Thoracic aorta (tissue), 2 donors: ENCODE measurements at regions not wholly inside any gene's neighbourhood (a gene's known extent, or its start where the extent isn't known, plus 50 kb on each side); places are given as distances from the start of the nearest gene placed in this dataset.

Experiments
- ATAC-seq: fragments of 150-250 bp; one replicate; pipeline ENCODE4 v1.8.0; 2017; ENCODE audit warnings: low read depth; ENCODE audit not compliant: insufficient number of reproducible peaks, low FRiP score
- DNase-seq: peaks from one replicate; pipeline ENCODE4 v3.0.0-alpha.2; 2020; ENCODE audit warnings: low spot score
- H3K27ac ChIP-seq, 2 donors: fragments of 200-600 bp; sonication (generic); 1 replicate in 1 of 2; 2 replicates in 1 of 2; pipeline ENCODE4 v1.5.1; 2016; ENCODE audit warnings: mild to moderate bottlenecking in 2 of 2, moderate library complexity in 2 of 2
- H3K27me3 ChIP-seq: fragments of 200-600 bp; sonication (generic); replicated peaks from 2 replicates; pipeline ENCODE4 v1.6.0; 2016; ENCODE audit warnings: mild to moderate bottlenecking; ENCODE audit not compliant: insufficient read depth
- H3K36me3 ChIP-seq: fragments of 200-600 bp; sonication (generic); one replicate; pipeline ENCODE4 v1.5.1; 2016
- H3K4me1 ChIP-seq, 2 donors: fragments of 200-600 bp; sonication (generic); 1 replicate in 1 of 2; 2 replicates in 1 of 2; pipeline versions ENCODE4 v1.5.1 to v1.6.0; 2016; ENCODE audit warnings: low read depth in 2 of 2, mild to moderate bottlenecking in 1 of 2; ENCODE audit not compliant: control insufficient read depth in 1 of 2
- H3K4me3 ChIP-seq: fragments of 200-600 bp; sonication (generic); 2 replicates; pipeline ENCODE4 v1.5.1; 2016; ENCODE audit warnings: mild to moderate bottlenecking
- H3K9me3 ChIP-seq: fragments of 200-600 bp; sonication (generic); 2 replicates; pipeline ENCODE4 v1.5.1; 2016
- TF ChIP-seq, protein P1 (sequence below): fragments of 200-600 bp; sonication (generic); IDR thresholded peaks from one replicate; pipeline ENCODE4 v1.5.1; 2019; ENCODE audit warnings: antibody characterized with exemption

DNA sequence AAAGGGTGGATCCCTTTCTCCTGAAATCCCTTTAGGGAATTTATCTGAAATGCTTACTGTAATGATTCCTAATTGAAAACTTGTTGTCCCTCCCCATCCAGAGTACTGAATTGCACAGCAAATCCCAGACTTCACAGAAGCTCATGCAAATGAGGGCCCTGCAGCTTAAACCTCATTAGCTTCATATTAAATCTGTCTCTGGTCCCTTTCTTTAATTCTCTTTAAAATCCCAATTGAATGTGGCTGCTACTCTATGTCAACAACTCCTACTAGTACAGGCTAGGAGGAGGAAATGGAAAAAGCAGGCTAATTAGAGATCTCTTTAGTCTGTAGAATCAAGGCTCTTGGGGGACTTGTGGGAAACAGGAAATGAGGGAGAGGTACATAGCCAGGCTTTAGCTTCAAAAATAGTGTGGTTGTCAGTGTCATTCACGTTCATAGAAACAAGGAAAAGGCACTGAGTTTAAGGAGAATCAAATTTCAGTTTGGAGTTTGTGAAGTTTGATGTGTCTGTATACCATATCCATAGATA is 191.3 kb upstream of the PRDM9 start:
- no peaks in the 10 kb centered on the region for H3K27me3 ChIP-seq
- TF ChIP-seq, protein P1, sequence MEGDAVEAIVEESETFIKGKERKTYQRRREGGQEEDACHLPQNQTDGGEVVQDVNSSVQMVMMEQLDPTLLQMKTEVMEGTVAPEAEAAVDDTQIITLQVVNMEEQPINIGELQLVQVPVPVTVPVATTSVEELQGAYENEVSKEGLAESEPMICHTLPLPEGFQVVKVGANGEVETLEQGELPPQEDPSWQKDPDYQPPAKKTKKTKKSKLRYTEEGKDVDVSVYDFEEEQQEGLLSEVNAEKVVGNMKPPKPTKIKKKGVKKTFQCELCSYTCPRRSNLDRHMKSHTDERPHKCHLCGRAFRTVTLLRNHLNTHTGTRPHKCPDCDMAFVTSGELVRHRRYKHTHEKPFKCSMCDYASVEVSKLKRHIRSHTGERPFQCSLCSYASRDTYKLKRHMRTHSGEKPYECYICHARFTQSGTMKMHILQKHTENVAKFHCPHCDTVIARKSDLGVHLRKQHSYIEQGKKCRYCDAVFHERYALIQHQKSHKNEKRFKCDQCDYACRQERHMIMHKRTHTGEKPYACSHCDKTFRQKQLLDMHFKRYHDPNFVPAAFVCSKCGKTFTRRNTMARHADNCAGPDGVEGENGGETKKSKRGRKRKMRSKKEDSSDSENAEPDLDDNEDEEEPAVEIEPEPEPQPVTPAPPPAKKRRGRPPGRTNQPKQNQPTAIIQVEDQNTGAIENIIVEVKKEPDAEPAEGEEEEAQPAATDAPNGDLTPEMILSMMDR = no peak
- no peak overlapping the region for H3K27ac ChIP-seq
- no peaks in the 10 kb centered on the region for H3K9me3 ChIP-seq
- H3K36me3 ChIP-seq = no peaks in the 10 kb centered on the region
- no peak for DNase-seq
- H3K4me1 ChIP-seq = no peaks in the 10 kb centered on the region
- no peak for ATAC-seq
- H3K4me3 ChIP-seq = no peak overlapping the region

DNA sequence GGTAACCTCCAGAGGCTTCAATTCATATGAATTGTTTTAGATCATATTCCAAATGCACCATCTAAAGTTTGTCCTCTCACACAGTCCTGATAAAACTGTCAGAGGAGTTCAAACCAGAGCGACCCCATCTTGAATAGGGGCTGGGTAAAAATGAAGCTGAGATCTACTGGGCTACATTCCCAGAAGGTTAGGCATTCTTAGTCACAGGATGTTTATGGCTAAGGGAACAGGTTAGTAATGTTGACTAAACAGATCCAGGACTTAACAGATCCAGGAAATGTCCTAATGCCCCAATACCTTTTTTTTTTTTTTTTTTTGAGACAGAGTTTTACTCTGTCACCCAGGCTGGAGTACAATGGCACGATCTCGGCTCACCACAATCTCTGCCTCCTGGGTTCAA is 192.6 kb upstream of the PRDM9 start:
- ATAC-seq (no peak), DNase-seq (no peak)
- TF ChIP-seq, protein P1 = no peak
- H3K27ac ChIP-seq = no peak overlapping the region
- H3K9me3 ChIP-seq = no peaks in the 10 kb centered on the region
- no peaks in the 10 kb centered on the region for H3K36me3 ChIP-seq
- no peak overlapping the region for H3K4me3 ChIP-seq
- H3K4me1 ChIP-seq = no peaks in the 10 kb centered on the region
- no peaks in the 10 kb centered on the region for H3K27me3 ChIP-seq

DNA sequence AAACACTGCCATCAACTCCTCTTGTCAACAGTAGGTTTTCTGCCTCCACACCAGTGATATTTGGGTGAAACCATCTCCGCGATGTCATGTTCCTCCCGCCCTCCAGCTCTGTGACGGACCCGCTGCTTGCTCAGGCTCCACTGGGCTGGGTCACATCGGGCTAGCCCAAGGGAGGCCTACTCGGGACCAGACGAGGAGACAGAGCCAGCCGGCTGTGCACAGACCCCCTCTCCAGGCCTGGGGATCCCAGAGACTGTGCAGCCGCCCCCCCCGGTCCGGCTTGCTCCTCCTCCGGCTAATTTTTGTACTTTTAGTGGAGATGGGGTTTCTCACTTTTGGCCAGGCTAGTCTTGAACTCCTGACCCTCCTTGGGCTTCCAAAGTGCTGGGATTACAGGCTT is 202.4 kb upstream of the PRDM9 start:
- no peak for DNase-seq
- H3K27me3 ChIP-seq = no peaks in the 10 kb centered on the region
- no peaks in the 10 kb centered on the region for H3K4me1 ChIP-seq
- no peak overlapping the region for H3K27ac ChIP-seq
- H3K36me3 ChIP-seq = no peaks in the 10 kb centered on the region
- no peaks in the 10 kb centered on the region for H3K9me3 ChIP-seq
- TF ChIP-seq, protein P1 = no peak
- H3K4me3 ChIP-seq = no peak overlapping the region
- no peak for ATAC-seq

DNA sequence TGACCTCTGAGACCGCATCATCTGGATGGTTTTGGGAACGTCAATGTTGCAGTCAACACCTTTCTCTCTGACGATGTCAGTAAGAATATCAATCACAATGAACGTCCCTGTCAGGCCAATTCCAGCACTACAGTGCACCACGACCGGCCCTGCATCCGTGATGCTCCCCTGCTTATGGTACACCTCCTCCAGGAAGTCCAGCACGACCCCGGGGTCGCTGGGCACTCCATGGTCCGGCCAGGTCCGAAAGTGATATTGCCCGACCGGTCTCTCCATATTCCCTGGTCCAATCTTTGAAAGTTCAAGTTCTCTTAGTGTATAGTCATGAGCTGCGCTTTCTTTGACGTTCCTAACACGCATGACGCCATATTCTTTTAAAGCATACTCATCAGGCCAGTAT is 203.6 kb upstream of the PRDM9 start:
- H3K36me3 ChIP-seq = no peaks in the 10 kb centered on the region
- no peak for ATAC-seq

DNA sequence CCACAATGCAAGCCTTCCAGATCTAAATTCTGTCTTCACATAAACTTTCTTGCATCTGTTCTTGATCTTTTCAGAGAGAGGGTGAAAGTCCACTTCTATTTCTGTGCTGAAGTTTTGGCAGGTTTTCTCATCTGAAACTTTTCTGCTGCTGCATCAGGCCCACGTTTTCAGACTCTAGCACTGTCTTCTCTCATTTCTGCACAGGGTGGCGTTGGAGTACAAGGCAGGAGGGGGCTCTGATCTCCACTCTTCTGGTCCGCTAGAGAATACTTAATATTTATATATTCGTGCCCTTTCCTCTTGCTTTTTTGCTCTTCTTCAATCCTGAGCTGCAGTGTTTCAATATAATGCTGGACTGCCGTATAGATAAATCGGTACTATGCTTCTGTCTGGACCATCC is 204.0 kb upstream of the PRDM9 start:
- Histone ChIP-seq H3K9me3 (no peaks in the 10 kb centered on the region), H3K27me3 (no peaks in the 10 kb centered on the region), H3K27ac (no peak overlapping the region), H3K4me3 (no peak overlapping the region), H3K36me3 (no peaks in the 10 kb centered on the region), H3K4me1 (no peaks in the 10 kb centered on the region)
- ATAC-seq = no peak
- no peak for DNase-seq
- TF ChIP-seq, protein P1 = no peak

More for the DNA sequence above, 203.6 kb upstream of the PRDM9 start:
- H3K4me1 ChIP-seq = no peaks in the 10 kb centered on the region
- DNase-seq = no peak
- H3K9me3 ChIP-seq = no peaks in the 10 kb centered on the region
- no peak overlapping the region for H3K4me3 ChIP-seq
- H3K27ac ChIP-seq = no peak overlapping the region
- H3K27me3 ChIP-seq = no peaks in the 10 kb centered on the region
- TF ChIP-seq, protein P1 = no peak
